Stimulated activated CD4-positive, alpha-beta T cell treated with anti-CD3 and anti-CD28 coated beads, TNF-alpha, amount 100 ng/mL, for 1 hour (primary cell): ENCODE measurements at regions not wholly inside any gene's neighbourhood (a gene's known extent, or its start where the extent isn't known, plus 50 kb on each side); places are given as distances from the start of the nearest gene placed in this dataset.

Source experiments
- DNase-seq, 3 donors: peaks; one replicate each; pipeline ENCODE4 v3.0.0-alpha.2; 2020; ENCODE audit warnings: low read depth in 3 of 3, low spot score in 1 of 3

DNA sequence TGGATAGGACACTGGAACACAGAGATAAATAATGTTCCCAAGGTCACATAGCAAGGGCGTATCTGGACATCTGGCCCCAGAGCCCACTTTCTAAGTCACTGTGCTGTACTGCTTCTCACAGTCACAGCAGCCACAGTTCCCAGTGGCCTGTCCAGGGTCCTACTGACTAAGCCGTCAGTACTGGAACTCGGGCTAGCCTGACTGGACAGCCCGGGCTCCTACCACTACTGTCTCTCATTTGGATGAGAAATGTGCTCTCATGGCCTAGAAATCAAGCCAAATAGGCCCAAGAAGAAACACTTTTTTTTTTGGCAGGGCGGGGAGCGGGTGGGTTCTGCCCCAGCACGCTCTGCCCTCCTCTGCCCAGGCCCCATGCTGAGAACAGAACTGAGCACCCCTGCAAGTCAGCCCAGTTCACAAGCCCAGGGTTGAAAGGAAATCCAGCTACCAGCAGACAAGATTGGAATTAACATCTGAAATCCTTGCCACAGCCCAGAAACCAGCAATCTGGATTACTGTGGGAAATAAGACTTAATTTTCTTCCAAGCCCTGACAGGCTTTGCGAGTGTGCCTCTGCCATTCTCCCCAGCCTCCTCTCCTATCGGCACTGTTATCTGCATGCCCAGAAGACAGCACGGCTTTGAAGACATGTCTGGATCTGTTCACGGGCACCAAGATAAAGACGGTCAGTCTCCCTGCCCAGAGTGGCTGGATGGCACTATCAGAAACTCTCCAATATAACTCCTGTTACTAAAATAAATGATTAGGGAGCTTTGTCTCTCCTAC lies 182.9 kb upstream of the NCAM1 start:
- no peak for DNase-seq

DNA sequence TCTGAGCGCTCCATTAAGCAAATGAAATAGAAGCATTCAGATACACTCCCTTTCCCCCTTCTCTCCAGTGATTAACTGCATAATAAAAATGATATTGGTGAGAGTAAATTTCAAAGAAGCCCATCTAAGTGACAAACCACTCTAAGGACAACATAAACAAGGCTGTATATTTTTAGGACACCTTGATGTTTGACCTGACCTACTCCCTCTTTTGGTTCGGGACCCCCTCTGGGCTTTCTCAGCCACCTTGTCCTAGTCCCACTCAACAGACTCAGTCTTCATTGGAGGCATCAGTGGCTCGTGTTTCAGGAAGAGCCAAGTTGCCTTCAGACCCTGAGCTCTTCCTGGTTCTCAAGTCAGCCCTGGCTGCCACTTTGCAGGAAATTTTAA lies 182.3 kb upstream of the NCAM1 start:
- DNase-seq, result no peak

DNA sequence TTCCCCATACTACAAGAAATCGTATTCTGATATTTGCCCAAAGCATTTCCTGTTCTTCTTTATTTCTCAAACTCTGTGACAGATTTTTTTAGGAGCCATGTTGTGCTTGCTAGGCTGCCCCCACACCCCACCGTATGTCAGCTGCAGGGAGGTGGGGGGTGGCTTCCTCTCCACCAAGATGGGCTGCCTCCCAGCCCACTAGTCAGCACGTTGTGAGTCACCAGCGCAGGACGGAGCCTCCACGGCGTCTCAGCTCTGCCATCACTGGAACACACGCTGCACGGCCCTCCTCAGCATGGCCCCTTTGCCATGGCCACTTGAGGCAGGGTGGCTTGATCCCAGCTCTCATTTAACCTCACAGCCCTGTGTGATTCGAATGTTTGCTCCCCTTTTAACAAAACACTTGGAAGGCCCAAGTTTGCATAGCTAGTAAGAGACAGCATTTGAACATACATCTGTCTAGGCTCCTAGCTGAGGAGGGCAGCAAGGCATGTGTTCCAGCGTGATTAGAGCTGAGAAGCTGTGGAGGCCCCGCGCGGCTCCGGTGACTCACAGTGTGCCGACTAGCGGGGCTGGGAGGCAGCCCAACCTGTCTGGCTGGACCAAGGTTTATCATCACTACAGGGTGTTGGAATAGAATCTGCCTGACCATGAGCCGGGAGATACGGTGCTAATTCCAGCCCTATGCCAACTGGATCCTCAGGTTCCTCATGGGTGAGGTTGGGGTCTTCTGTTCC lies 180.7 kb upstream of the NCAM1 start:
- no peak for DNase-seq

DNA sequence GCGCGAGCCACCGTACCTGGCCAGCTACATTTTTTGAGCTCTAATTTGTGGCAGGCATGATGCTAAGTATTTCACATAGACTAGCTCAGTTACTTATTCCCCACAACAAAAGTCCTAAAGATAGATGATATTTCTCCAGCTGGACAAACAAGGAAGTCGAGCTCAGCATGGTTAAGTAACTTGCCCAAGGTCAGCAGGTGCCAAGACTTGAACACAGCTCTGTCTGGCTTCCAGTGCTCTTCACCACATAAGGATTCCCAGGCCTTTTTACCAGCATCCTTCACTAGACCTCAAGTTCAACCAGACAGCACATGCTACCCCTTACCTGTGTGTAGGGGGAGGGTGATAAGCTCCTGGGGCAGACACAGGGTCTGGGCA lies 177.3 kb upstream of the NCAM1 start:
- no peak for DNase-seq

DNA sequence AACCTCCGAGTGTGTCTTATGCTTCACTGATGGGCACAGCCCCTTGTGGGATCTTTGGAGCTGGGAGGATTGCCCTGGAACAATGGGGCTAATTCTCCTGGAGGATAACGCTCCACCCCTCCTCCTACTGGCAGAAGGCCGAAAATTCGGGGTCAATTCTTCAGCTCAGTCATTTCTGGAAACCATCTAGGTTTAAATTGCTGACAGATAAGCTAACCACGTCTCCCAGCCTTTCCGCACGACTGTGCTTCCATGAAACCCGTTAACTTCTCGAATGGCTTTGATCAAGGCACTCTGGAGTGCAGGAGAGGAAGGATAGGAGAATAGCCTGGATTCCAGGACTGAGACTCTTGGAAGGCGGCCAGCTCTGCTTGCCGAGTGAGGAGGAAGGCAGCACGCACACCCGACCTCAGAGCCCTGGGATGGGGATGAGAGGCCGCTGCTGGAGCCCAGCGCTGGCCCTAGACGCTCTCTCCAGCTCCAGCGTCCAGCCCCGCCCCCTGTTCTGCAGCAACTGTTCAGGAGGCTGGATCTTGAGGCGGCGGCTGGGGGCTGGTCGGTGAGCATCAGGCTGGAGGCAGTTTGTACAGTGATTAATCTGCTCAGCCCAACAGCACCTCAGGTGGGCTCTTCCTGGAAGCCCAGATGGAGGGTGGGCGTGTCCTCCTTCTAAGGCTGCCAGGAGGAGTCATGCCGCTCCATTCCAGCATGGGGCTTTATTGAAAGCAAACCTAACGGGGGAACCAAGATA lies 176.7 kb upstream of the NCAM1 start:
- DNase-seq, result no peak

DNA sequence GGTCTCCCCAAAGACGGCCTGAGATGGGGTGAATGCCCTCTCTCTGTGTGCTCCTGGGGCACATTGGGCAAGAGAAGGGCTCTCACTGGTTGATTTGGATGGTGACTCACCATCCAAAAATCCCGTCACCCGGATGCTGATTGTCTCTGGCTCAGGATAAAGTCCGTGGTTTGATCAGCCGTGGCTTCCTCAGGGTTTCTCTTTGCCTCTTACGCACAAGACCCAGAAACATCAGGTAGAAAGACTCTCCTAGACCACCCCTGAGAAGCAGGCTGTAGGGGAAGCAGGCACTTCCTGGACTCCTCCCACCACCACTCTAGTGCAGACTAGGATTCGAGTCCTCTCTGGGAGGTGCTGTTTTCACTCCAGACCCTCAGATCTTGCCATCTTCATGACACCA lies 176.1 kb upstream of the NCAM1 start:
- no peak for DNase-seq

DNA sequence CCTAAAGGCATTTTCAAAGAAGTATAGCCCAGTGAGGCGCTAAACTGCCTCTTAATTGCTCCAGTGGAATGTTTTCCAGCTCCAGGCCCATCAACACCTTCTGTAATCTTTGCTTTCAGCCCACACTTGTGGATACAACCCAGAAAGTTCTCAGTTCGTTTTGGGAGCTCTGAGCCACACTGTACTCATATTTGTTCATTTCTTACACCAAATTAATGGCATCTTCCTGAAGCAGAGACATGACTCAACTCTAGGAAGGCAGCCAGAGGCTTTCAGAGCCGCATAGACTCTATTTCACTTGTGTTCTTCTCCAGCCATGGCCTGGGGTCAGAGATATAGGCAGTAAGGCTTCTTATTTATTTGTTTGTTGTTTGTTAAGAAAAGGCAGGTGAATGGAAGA lies 175.5 kb upstream of the NCAM1 start:
- no peak for DNase-seq

DNA sequence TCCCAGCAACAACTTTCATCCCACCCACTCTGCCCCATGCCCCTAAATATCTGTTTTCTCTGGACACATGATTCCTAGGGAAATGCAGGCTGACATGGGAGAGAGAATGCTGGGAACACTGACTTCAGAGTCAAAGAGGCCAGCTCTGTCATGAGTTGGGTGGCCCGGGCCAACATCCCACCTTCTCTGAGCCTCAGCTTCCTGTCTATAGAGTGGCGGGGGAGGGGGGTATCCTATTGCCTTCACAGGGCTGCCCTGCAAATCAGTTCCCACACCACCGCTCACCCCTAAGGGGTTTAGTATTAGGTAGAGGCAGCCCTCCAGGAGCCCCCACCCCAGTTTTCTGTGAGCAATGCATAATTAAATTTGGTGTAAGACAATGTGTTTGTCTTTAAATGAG lies 175.0 kb upstream of the NCAM1 start:
- no peak for DNase-seq

DNA sequence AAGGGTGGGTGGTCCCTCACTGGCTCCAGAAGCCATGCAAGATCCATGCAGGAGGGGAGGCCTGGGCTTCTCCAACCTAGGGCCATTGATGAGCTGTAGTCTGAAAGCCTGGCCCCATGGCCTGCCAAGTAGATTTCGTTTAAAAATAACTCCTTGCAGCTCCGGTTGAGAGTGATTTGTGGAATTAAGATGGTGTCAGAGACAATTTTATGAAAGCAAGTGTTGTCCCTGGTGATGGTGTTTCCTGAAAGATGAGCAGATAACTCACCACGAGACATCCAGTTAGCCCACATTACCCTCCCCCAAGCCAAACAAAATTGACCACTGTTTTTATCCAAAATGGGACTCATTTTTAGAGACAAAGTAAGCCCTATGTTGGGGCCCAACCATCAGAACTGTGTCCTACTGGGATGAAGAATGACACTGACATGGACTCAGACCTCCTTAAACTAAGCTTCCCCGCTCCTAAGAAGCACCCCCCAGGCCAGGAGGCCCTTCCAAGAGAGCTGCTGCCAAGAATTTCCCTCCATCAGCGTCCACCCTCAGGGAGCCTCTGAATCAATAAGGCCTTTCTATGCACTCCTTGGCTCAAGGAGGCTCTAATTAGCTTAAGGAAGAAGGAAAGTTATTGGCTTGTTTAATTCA lies 174.2 kb upstream of the NCAM1 start:
- DNase-seq, result no peak

DNA sequence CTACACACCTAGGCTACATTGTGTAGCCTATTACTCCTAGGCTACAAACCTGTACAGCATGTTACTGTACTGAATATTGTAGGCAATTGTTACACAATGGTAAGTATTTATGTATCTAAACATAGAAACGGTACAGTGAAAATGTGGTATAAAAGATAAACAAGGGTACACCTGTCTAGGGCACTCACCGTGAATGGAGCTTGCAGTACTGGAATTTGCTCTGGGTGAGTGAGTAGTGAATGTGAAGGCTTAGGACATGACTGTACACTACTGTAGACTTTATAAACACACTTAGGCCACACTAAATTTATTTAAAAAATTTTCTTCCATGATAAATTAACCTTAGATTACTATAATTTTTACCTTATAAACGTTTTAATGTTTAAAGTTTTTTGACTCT lies 171.7 kb upstream of the NCAM1 start:
- no peak for DNase-seq

DNA sequence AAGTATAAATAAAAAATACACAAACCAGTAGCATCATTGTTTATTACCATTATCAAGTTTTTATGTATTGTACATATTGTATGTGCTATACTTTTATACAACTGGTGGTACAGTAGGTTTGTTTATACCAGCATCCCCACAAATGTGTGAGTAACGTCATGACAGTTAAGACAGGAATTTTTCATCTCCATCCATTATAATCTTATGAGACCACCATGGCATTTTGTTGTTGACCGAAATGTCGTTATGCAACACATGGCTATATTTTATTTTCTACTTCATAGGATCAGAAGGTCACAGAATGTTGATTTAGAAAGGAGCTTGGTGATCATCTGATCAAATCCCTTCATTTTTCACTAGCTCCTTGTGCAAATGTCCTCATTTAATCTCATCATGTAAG lies 170.9 kb upstream of the NCAM1 start:
- DNase-seq, result no peak

DNA sequence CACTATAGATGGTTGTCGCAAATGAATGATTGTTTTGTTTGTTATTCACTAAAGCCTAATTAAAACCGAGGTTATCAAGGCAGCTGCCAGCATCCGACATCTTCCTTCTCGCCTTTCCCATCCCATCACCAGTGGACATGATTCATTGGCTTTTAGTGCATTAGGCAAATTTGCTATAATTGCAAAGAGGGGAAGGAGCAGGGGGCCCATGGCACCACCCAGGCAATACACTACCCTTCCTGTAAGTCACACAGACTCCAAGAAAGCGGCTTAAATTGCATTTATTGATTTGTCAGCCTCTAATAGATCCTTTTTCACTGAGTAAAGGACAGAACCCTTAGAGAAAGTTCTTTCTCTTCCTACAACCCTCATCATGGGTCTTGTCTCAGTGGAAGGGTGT lies 169.2 kb upstream of the NCAM1 start:
- DNase-seq, result no peak

DNA sequence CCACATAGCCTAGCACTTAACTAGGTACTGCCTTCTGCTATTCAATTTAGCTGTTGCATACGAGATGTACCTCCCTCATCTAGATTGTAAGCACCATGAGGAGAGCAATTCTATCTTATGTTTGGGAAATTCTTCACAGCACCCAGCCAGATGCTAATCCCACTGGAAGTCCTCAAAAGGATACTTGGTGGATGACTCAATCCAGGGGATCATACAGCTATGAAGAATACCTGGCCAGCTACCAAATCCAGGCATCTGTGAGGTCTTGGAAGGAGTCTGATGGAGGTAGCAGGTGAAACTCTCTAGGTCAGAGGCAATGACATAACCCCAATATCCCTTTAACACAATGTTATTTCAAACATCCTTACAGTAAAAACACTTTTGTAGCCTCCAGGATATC lies 167.8 kb upstream of the NCAM1 start:
- DNase-seq, result no peak

DNA sequence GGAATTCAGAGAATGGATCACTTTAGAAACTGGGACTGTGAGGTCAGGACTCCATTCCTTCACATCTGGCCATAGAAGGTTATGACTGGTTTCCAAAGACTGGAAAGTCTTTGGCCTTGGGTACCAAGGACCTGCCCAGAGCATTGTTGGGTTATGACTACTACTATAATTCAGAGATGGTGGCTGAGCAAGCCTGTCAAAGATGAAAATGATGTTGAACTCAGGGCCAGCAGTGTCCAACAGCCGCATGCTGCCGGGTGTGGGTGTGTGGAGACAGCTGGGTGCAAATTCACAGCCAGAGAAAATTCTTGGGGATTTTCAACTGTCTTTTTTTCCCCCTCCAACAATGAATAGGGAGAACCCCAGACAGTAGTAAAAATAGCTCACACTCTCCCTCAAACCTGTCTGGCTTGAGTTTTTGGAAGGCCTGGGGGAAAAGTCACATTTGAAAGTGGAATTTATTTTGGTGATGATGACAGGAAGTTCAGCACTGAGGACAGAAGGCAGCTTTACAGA lies 166.8 kb upstream of the NCAM1 start:
- no peak for DNase-seq

DNA sequence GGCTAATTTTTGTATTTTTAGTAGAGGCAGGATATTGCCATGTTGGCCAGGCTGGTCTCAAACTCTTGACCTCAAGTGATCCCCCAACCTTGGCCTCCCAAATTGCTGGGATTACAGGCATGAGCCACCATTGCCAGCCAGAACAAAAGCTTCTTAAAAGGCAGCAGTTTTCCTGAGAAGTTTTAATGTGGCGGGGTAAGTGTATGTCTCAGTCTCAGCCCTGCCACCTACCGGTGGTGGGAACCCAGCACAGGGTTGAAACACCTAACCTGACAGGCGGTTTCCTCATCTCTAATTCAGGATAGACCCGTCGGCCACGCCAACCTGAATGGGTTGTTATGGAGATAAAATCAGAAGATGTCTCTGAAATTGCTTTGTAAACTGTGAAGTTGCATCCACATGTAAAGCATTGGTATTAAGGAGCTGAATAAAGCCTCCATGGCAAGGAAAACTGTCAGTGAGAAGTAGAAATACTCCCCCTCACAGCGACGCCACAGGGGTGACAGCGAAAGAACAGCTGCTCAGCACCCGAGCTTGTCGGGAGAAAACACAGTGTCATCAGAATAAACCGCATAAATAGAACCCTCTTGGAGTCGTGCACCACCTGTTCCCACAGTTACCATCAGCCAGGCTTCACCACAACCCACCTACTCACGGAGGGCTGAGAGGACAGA lies 165.9 kb upstream of the NCAM1 start:
- no peak for DNase-seq

DNA sequence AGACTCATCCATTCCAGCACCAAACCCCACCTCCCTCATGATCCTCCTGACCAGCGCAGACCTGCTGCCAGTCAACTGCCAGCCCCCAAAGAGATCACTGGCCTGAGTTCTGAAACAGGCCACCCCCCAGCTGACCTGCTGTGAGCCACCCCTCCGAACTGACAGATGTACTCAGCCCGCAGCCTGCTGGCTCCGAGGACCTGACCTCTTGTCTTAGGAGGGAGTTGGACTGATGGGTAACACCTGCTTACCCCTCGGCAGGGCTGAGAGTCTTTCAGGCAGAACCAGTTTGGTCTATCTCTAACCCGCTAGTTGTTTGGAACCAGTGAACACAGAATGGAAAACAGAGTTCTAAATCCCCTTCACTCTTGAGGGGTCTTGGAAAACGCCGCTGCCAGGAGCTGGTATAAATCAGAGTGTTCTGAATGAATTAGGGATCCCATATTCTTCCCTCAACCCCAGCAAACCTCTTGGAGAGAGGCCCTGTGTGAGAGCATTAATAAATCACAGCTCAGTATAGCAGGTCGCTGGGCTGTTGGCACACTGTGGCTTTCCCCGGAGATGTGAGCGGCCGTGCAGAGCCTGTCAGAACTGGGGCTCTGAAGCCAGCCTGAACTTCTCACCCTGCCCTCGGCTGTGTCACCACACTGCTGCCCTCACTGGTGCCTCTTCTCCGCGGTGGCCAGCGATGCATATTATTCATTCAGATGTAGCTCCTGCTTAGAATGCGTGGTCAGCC lies 165.1 kb upstream of the NCAM1 start:
- DNase-seq, result no peak

DNA sequence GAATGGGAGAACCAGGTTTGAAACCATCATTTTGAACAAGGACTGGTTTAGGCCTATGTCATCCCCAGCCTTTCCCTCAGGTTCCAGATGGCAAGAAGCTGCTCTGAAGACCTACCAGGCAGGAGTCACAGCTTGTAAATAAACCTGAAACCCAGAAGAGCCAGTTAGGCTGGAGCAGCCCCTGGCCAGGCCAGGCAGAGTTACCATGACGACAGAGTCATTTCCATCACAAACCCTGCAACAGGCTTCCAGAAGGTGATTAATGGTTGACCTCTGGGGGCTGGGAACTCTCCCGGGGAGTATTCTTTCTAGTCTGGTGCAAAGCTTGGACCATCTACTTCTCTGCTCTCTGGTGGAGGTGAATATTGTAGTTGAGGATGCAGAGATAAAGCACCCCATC lies 164.1 kb upstream of the NCAM1 start:
- no peak for DNase-seq

DNA sequence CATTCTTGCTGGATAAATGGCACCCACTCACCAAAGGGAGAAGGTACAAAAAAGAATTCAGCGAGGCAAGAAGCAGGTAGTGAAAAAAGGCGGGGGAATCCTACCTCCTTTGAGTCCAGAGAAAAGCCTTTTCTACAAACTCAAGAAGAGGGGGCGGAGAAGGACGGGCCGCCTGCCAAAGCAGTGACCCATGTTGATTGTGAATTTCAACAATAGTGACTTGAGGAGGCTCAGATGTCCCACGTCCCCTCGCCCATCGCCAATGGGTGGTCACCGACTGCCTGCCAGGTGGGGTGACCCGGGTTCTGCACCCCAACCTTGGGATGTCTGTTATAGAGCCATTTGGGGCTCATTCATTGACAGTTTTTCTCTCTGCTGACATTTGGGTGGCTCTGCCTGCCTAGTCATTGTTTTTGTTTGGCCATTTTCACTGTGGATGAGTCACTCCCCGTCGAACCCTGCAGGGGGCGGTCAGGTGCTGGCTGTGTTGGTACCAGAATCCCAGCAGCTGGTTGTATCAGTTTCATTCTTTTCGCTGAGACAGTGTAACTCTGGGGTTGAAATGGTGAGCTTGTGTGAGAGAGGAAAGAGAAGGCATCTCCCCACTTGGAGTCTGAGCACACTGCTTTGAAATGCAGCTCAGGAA lies 163.4 kb upstream of the NCAM1 start:
- DNase-seq, result no peak

DNA sequence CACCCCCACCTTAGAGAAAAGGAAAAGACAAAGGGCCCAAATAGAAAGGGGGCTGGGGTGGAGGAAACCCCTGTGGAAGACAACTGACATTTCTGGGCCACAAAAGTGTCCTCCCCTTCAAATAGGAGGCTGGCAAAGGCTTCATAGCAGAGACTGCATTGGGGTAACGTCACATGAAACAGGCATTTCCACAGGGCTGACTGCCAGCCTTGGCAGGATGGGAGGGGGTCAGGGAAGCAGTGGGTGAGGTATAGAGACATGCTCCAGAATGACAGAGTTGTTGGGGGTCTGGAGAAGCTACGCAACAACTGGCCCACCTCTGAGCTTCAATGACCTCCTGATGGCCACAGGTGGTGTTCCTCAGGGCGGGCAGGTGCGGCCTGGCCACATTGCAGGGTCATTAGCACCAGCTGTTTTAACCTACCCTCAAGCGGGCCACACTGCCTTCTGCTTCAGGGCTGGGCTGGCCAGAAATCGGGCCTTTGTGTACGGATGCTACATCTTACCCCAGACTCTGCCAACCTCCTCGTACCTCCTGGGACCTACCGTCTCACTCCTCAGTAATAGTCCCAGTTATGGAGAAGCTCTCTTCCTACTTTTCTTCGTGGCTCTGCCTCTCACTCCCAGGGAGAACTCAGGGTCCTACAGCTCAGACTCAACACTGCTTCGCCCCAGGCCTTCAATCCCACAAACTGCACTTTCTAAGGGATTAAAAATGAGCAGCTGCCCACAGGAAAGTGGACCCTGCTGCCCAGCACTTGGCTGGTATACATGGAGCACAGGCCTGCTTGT lies 160.0 kb upstream of the NCAM1 start:
- no peak for DNase-seq
